HepG2 (cell line): ENCODE measurements at regions not wholly inside any gene's neighbourhood (a gene's known extent, or its start where the extent isn't known, plus 50 kb on each side); places are given as distances from the start of the nearest gene placed in this dataset.

Experiments
- ATAC-seq: fragments of 200-7000 bp; cut with Tn5 transposase; 3 replicates; pipeline ENCODE4 v1.9.1; 2020; ENCODE audit warnings: mild to moderate bottlenecking, moderate library complexity
- BruUV-seq: library from RNA; stranded (reverse); fragments of 400-500 nt; replicated peaks from 2 replicates; lab custom pipeline; 2021; lab: Mats Ljungman, UMichigan
- CTCF ChIA-PET: fragments of 300-600 bp; formaldehyde crosslinking; extraction: SDS; loops from one replicate; lab custom pipeline; 2021; ENCODE audit warnings: low total read pairs, inconsistent platforms, low intra/inter-chr PET ratio; lab: Yijun Ruan, JAX
- POLR2A ChIA-PET: fragments of 350-600 bp; sonication (Branson Sonifier 250); formaldehyde crosslinking; loops from one replicate; lab custom pipeline; 2020; ENCODE audit warnings: antibody characterized with exemption, inconsistent platforms; lab: Yijun Ruan, JAX
- DNase-seq: peaks from one replicate; pipeline ENCODE4 v3.0.0-alpha.2; 2015; ENCODE audit warnings: low spot score
- FAIRE-seq: peaks from 3 replicates; lab custom pipeline; 2011; peaks lifted over from hg19 to GRCh38; lab: Jason Lieb, UNC
- H2AFZ ChIP-seq: one replicate; pipeline ENCODE4 v1.6.1; 2011; ENCODE audit warnings: low read length, inconsistent platforms
- H3K27ac ChIP-seq: fragments of 300-600 bp; 3 replicates; pipeline ENCODE4 v1.8.0; 2011; ENCODE audit warnings: mixed run types, mild to moderate bottlenecking, mixed read lengths, low read length, inconsistent platforms; ENCODE audit not compliant: insufficient read depth; ENCODE audit errors: extremely low read length
- H3K27me3 ChIP-seq, 2 experiments: fragments of 200-600 bp in 1 of 2; 2 replicates in 1 of 2; 3 replicates in 1 of 2; pipeline versions ENCODE4 v1.6.0 to v1.8.0; 2011; ENCODE audit warnings: low read length in 2 of 2, mild to moderate bottlenecking in 2 of 2, moderate library complexity in 2 of 2, inconsistent platforms in 1 of 2; ENCODE audit not compliant: insufficient read depth in 2 of 2, control insufficient read depth in 1 of 2
- H3K36me3 ChIP-seq, 2 experiments: fragments of 200-600 bp in 1 of 2; replicated peaks in 1 of 2; 2 replicates in 1 of 2; 3 replicates in 1 of 2; pipeline versions ENCODE4 v1.5.1 to v1.8.0; 2011; ENCODE audit warnings: low read length in 2 of 2, inconsistent platforms in 1 of 2; ENCODE audit not compliant: insufficient read depth in 2 of 2, control insufficient read depth in 1 of 2
- H3K4me1 ChIP-seq: 2 replicates; pipeline ENCODE4 v1.5.1; 2012; ENCODE audit warnings: low read length, inconsistent platforms; ENCODE audit not compliant: insufficient read depth
- H3K4me2 ChIP-seq: 2 replicates; pipeline ENCODE4 v1.6.0; 2011; ENCODE audit warnings: low read depth, low read length, inconsistent platforms
- H3K4me3 ChIP-seq, 3 experiments: fragments of 200-600 bp in 1 of 3; sonication (generic), shearing (Covaris generic) in 1 of 3; replicated peaks in 1 of 3; 2 replicates each; pipeline ENCODE4 v1.5.1; 2011 to 2016; ENCODE audit warnings: low read length in 3 of 3, inconsistent platforms in 2 of 3, low read depth in 2 of 3, mild to moderate bottlenecking in 2 of 3, control low read depth in 1 of 3, mixed read lengths in 1 of 3; ENCODE audit not compliant: insufficient read depth in 1 of 3
- H3K79me2 ChIP-seq: one replicate; pipeline ENCODE4 v1.6.1; 2011; ENCODE audit warnings: low read length, inconsistent platforms; ENCODE audit not compliant: insufficient read depth
- H3K9ac ChIP-seq: 2 replicates; pipeline ENCODE4 v1.6.0; 2011; ENCODE audit warnings: mild to moderate bottlenecking, low read depth, low read length, inconsistent platforms; ENCODE audit not compliant: insufficient read depth
- H3K9me3 ChIP-seq: 2 replicates; pipeline ENCODE4 v1.5.1; 2012; ENCODE audit warnings: mild to moderate bottlenecking, low read length
- H4K20me1 ChIP-seq: 2 replicates; pipeline ENCODE4 v1.6.0; 2011; ENCODE audit warnings: inconsistent platforms, mild to moderate bottlenecking, low read length, moderate library complexity; ENCODE audit not compliant: insufficient read depth
- BATF2 ChIP-seq: sonication (generic); formaldehyde crosslinking; IDR thresholded peaks from 2 replicates; pipeline ENCODE4 v1.8.0; 2022; ENCODE audit warnings: mild to moderate bottlenecking, missing genetic modification reagents, moderate library complexity
- CEBPB ChIP-seq: IDR thresholded peaks from 2 replicates; pipeline ENCODE4 v1.6.1; 2011; ENCODE audit warnings: low read depth, low read length, improper control_type of control experiment, borderline replicate concordance
- HDAC1 ChIP-seq: sonication (generic); formaldehyde crosslinking; IDR thresholded peaks from 2 replicates; pipeline ENCODE4 v1.5.1; 2020; ENCODE audit warnings: mild to moderate bottlenecking, missing genetic modification reagents
- KLF16 ChIP-seq, 2 experiments: sonication (generic) in 1 of 2; formaldehyde crosslinking in 1 of 2; IDR thresholded peaks; 2 replicates each; pipeline versions ENCODE4 v1.6.1 to v1.8.0; 2016 to 2023; ENCODE audit warnings: missing genetic modification reagents in 2 of 2, missing compliant biosample characterization in 1 of 2
- MXI1 ChIP-seq: IDR thresholded peaks from 3 replicates; pipeline ENCODE4 v1.6.1; 2012; ENCODE audit warnings: low read depth, low read length, inconsistent platforms, borderline replicate concordance
- POLR2A ChIP-seq, 2 experiments: IDR thresholded peaks; 2 replicates each; pipeline ENCODE4 v1.6.1; 2011; ENCODE audit warnings: low read depth in 2 of 2, low read length in 2 of 2, mild to moderate bottlenecking in 1 of 2, moderate library complexity in 1 of 2; ENCODE audit not compliant: insufficient read depth in 1 of 2
- SCMH1 ChIP-seq: sonication (generic); formaldehyde crosslinking; IDR thresholded peaks from 2 replicates; pipeline ENCODE4 v1.9.0; 2021; ENCODE audit warnings: missing genetic modification reagents, mild to moderate bottlenecking, borderline replicate concordance
- TAF15 ChIP-seq: fragments of 200-400 bp; formaldehyde crosslinking; IDR thresholded peaks from one replicate; pipeline ENCODE4 v1.6.1; 2018; ENCODE audit warnings: mild to moderate bottlenecking, low read depth, low read length; ENCODE audit not compliant: poor library complexity, severe bottlenecking
- ZNF232 ChIP-seq: sonication (generic); formaldehyde crosslinking; IDR thresholded peaks from 2 replicates; pipeline ENCODE4 v1.4.0; 2020; ENCODE audit warnings: missing genetic modification reagents, borderline replicate concordance
- ZNF253 ChIP-seq: sonication (generic); formaldehyde crosslinking; IDR thresholded peaks from 2 replicates; pipeline ENCODE4 v1.8.0; 2022; ENCODE audit warnings: mild to moderate bottlenecking, missing genetic modification reagents, borderline replicate concordance
- ZNF552 ChIP-seq: sonication (generic); formaldehyde crosslinking; IDR thresholded peaks from 2 replicates; pipeline ENCODE4 v1.9.0; 2022; ENCODE audit warnings: missing genetic modification reagents, mild to moderate bottlenecking, borderline replicate concordance
- ZNF570 ChIP-seq: sonication (generic); formaldehyde crosslinking; IDR thresholded peaks from 2 replicates; pipeline ENCODE4 v1.4.0; 2020; ENCODE audit warnings: mild to moderate bottlenecking, missing genetic modification reagents, borderline replicate concordance
- ZNF629 ChIP-seq: sonication (generic); formaldehyde crosslinking; conservative IDR thresholded peaks from 2 replicates; pipeline ENCODE4 v1.5.0; 2020; ENCODE audit warnings: missing genetic modification reagents
- WGBS: methylation state at CpG from one replicate; pipeline ENCODE4 v1.1.6; 2017; ENCODE audit warnings: low lambda C conversion rate; 5-methylcytosine and 5-hydroxymethylcytosine counted together
- in situ Hi-C: cut with HindIII; loops from 2 replicates; pipeline ENCODE4 v1.10.0; 2017; ENCODE audit warnings: low pct_unique_long_range_greater_than_20kb; ENCODE audit not compliant: extremely low pct_ligation_motif_present
- intact Hi-C: fragments of 100-400 bp; cut with micrococcal nuclease; formaldehyde crosslinking; loops from one replicate; pipeline ENCODE4 v1.10.0; 2022; ENCODE audit not compliant: unreplicated experiment
- TF ChIP-seq, protein P1 (sequence below): sonication (generic); formaldehyde crosslinking; IDR thresholded peaks from 2 replicates; pipeline ENCODE4 v1.5.0; 2020; ENCODE audit warnings: mild to moderate bottlenecking, missing genetic modification reagents
- TF ChIP-seq, protein P2 (sequence below): sonication (generic); formaldehyde crosslinking; IDR thresholded peaks from 2 replicates; pipeline ENCODE4 v1.4.0; 2020; ENCODE audit warnings: mild to moderate bottlenecking, missing genetic modification reagents, borderline replicate concordance

DNA sequence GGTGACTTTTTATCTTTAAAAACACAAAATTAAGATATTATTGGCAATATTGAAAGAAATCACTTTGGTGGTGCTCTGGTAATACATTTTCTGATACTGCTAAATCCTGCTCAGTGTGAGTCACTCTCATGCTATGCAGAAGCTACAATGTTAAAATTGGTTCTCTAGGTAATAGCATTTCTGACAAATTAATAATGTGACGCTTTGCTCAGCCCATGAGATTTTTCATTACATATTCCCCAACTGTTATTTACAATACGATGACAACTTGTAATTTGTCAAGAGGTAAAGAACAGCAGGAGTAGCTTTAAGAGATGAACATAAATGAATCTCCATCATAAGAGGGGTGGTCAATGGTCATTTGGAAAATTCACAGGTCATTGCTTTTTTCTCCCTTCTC lies 573.6 kb downstream of the TMEM182 start:
- H3K36me3 ChIP-seq, result no peaks in the 10 kb centered on the region
- no TSS peak for BruUV-seq
- DNase-seq, result no peak
- H3K27ac ChIP-seq, result no peak overlapping the region
- no peaks in the 10 kb centered on the region for H4K20me1 ChIP-seq
- no peaks in the 10 kb centered on the region for H3K4me1 ChIP-seq
- in situ Hi-C loops (no loop called here), intact Hi-C loops (no loop called here)
- FAIRE-seq, result no peak
- ChIA-PET POLR2A (no interaction called here), CTCF (no interaction called here)
- no peak overlapping the region for H2AFZ ChIP-seq
- H3K4me2 ChIP-seq, result no peak overlapping the region
- 1% methylated on average over 2 of the region's 2 CpGs for WGBS
- H3K79me2 ChIP-seq, result no peaks in the 10 kb centered on the region
- H3K27me3 ChIP-seq, result no peaks in the 10 kb centered on the region
- H3K4me3 ChIP-seq, result no peak overlapping the region
- H3K9ac ChIP-seq, result no peak overlapping the region
- H3K9me3 ChIP-seq, result peaks cover 4% of the 10 kb centered on the region; the same call in 1 of the 2 replicates
- no peak for ATAC-seq
- TF ChIP-seq ZNF629 (CRISPR knock-in tag) (no peak), ZNF253 (no peak), ZNF570 (CRISPR knock-in tag) (no peak), BATF2 (CRISPR knock-in tag) (no peak), CEBPB (no peak), TAF15 (no peak), KLF16 (CRISPR knock-in tag; IDR thresholded peaks at IDR 0.05) (no peak), ZNF552 (CRISPR knock-in tag) (no peak), POLR2A (IDR thresholded peaks at IDR 0.05; ENCODE audit: insufficient read depth in 1 of 2, low read depth in 2 of 2, low read length in 2 of 2) (no peak), HDAC1 (no peak), SCMH1 (no peak), MXI1 (no peak), ZNF232 (CRISPR knock-in tag) (no peak)
- TF ChIP-seq, protein P1, sequence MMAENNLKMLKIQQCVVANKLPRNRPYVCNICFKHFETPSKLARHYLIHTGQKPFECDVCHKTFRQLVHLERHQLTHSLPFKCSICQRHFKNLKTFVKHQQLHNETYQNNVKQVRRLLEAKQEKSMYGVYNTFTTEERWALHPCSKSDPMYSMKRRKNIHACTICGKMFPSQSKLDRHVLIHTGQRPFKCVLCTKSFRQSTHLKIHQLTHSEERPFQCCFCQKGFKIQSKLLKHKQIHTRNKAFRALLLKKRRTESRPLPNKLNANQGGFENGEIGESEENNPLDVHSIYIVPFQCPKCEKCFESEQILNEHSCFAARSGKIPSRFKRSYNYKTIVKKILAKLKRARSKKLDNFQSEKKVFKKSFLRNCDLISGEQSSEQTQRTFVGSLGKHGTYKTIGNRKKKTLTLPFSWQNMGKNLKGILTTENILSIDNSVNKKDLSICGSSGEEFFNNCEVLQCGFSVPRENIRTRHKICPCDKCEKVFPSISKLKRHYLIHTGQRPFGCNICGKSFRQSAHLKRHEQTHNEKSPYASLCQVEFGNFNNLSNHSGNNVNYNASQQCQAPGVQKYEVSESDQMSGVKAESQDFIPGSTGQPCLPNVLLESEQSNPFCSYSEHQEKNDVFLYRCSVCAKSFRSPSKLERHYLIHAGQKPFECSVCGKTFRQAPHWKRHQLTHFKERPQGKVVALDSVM (CRISPR knock-in tag), result no peak
- TF ChIP-seq, protein P2, sequence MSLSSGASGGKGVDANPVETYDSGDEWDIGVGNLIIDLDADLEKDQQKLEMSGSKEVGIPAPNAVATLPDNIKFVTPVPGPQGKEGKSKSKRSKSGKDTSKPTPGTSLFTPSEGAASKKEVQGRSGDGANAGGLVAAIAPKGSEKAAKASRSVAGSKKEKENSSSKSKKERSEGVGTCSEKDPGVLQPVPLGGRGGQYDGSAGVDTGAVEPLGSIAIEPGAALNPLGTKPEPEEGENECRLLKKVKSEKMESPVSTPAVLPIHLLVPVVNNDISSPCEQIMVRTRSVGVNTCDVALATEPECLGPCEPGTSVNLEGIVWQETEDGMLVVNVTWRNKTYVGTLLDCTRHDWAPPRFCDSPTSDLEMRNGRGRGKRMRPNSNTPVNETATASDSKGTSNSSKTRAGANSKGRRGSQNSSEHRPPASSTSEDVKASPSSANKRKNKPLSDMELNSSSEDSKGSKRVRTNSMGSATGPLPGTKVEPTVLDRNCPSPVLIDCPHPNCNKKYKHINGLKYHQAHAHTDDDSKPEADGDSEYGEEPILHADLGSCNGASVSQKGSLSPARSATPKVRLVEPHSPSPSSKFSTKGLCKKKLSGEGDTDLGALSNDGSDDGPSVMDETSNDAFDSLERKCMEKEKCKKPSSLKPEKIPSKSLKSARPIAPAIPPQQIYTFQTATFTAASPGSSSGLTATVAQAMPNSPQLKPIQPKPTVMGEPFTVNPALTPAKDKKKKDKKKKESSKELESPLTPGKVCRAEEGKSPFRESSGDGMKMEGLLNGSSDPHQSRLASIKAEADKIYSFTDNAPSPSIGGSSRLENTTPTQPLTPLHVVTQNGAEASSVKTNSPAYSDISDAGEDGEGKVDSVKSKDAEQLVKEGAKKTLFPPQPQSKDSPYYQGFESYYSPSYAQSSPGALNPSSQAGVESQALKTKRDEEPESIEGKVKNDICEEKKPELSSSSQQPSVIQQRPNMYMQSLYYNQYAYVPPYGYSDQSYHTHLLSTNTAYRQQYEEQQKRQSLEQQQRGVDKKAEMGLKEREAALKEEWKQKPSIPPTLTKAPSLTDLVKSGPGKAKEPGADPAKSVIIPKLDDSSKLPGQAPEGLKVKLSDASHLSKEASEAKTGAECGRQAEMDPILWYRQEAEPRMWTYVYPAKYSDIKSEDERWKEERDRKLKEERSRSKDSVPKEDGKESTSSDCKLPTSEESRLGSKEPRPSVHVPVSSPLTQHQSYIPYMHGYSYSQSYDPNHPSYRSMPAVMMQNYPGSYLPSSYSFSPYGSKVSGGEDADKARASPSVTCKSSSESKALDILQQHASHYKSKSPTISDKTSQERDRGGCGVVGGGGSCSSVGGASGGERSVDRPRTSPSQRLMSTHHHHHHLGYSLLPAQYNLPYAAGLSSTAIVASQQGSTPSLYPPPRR, result no peak
